CMK (cell line): ENCODE measurements at regions not wholly inside any gene's neighbourhood (a gene's known extent, or its start where the extent isn't known, plus 50 kb on each side); places are given as distances from the start of the nearest gene placed in this dataset.

Source experiments
- DNase-seq: peaks from one replicate; pipeline ENCODE4 v3.0.0-alpha.2; 2010; ENCODE audit warnings: low read depth

DNA sequence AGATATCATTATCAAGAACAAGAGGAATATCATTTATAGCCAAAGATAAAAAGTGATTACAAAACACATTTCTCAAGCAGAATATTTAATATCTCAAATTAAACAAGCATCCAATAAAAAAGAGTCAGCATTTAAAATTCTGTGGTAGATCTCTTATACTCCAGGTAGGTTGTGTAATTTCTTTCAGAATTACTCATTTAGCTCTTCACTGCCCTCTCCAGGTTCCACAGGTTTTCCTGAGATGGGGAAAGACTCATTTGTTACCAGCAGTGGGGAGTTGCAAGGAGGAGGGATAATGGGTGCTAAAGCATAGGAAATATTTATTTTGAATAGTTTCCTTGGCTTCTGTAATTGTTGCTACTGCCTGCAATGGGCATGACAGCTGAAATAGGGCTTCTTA lies 83.1 kb upstream of the RASGRP1 start:
- DNase-seq, result no peak

DNA sequence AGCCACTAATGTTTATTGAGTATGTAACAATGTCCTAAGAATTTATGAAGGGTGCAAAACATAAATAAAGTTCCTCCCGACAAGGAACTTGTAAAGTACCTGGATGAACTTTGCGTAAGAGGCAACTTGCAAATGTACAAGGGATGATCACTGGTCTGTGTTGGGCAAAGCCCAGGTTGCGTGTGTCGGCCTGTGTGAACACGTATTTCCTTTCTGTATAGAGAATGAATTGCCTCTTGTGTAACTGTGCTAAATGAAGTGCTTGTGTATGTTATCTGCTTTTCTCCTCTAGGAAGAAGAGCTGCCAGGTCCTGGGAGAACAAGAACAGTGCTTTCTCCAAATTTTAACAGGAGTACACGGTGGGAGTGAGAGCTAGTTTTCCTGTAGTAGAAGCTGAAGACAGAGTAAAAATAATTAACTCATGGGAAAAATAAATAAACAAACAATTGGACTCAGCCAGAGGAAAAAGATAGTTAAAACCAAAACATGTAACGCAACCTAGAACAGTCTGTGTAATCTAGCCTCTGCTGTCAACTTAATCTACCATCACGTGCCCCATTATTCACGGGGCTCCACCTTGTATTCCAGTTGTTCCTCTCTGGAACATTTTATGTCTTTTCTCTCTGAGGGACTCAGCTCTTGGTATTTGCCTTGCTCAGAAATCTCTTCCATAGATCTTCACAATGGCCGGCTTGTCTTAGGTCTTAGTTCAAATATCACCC lies 83.7 kb upstream of the RASGRP1 start:
- DNase-seq, result no peak

DNA sequence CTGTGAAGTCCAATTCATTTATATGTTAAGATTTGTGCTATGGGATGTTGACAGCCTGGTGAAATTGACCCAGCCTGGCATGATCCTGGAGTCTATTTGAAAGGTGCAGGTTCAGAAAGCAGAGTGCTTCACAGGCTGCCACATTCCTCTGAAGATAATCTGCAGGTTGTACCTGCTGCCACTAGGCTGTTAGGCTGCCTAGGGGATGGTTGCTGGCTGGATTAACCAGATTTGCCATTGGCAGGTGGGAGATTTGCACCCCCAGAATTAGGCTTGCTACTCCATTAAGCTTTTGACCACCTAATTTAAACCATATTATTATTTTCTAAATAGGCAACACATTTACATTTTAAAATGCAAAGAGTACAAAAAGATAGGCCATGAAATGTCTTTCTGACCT lies 85.8 kb upstream of the RASGRP1 start:
- no peak for DNase-seq

DNA sequence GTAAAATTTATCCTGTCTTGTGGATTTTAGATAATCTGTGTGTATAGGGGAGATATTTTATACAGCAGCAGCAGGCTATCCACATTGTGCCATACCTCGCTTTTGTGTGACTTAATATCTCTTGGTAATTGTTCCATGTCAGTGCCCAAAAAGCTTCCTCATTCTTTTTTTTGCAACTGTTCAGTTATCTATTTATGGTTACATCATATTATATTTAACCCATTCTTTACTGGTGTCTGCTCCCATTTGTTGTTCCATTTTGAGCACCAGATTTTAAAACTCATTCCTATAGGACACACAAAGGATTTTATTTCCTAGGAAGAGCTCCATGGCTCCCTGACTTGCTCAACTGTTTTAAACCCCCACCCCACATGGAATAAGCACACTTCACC lies 86.3 kb upstream of the RASGRP1 start:
- DNase-seq, result no peak

DNA sequence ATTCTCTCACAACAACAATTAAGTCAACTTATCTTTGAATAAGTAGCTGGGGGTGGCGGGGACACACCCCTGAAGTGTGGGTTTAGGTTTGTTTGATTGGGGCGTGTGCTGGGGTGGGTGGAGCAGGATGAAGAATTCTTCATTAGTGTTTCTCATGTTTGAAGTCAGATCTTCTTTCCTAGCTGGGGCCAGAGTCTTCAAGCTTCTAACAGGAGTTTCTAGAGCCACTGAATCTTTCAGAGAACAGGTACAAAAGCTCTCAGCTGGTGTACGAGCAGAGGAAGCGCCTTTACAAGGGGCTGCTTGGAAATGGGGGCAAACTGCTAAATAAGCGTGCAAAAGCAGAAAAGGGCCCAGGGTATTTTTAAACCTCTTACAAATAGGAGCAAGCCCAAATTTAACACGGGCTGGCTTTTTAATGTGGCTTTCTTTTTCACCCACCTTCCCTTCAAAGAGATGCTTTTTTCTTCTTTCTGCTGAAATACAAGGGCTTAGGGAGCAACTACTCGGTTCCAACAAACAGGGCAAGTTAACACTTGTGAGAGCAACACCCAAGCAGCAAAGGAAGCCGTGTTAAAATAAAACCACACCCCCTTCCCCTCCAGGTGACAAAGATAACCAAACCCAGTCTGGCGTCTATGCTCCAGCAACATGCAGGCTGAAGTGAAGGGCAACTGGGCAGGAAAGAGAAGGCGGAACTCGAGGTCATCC lies 86.9 kb upstream of the RASGRP1 start:
- DNase-seq, result no peak

DNA sequence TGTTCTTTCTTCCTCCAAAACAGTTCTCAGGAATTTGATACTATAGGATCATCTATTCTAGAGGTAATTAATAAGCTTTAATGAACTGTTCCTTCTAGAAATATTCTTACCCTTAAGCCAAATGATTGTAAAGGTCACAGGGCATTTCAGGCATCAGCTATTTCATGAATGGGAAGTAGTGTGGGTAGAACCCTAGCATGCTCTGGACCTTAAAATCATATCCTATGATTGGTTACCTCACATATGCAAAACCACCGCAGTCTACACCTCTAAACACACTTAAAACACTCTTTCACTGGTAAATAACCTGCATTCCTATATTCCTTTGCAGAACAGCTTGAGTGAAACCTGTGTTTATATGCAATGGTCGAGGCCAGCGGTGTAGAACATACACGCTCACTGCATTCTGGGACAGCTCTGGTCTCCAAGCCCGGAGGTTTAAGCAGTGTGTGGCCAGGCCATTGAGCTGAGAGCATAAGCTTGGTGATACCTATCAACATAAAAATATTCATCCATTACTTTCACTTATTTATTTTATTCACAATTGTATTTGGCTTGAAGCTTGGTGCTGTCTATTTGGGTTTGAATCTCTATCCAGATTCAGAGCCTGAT lies 87.7 kb upstream of the RASGRP1 start:
- DNase-seq, result no peak

DNA sequence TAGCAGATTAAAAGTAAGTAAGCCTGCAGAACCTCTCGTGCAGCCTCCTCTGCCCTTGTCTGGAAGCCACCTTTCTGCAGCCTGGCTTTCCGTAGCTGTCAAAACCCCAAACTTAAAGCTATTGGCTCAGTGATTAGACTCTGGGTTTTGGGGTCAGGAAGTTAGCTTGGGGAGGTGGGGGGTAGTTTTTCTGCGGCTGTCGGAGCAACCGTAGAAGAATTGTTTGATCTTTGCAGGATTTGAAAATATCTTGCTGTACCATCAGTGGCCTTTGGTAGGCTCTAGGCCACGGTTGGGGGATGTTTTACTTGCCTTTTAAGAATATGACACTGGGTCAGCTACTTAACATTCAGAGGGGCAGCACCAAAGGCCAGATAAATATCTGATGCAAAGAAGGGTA lies 88.4 kb upstream of the RASGRP1 start:
- no peak for DNase-seq

DNA sequence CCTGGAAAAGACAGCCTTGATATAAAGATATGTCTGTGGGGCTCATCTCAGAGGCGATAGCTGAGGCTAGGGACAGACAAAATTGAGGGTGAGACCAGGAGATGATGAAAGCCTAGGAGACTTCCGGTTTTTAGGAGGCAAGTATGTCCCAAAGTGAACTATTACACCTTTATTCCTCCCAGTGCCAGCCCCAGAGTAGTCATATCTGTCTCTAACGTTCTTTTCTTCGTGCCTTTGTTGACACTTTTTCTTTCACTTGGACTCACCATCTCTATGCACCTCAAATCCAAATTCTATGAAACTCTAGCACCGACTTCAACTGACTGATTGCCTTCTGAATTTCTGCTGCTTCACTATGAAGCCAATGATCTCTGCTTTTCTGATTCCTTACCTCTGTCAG lies 93.8 kb upstream of the RASGRP1 start:
- no peak for DNase-seq

DNA sequence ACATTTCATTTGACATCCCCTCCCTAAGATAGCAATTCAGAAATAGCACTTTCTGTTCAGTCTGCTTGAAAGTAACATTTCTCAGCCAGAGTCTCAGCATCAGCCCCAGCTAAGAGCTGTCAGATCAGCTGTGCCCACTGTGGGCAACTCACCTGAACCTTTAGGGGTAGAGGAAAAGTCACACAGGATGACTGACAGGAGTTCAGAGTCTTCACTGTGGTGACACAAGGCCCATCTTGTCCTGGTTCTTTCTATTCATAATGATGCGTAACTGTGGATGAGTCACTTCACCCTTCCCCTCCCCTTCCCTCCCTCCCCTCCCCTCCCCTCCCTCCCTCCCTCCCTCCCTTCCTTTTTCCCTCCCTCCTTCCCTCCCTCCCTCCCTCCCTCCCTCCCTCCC lies 96.1 kb upstream of the RASGRP1 start:
- DNase-seq, result no peak

DNA sequence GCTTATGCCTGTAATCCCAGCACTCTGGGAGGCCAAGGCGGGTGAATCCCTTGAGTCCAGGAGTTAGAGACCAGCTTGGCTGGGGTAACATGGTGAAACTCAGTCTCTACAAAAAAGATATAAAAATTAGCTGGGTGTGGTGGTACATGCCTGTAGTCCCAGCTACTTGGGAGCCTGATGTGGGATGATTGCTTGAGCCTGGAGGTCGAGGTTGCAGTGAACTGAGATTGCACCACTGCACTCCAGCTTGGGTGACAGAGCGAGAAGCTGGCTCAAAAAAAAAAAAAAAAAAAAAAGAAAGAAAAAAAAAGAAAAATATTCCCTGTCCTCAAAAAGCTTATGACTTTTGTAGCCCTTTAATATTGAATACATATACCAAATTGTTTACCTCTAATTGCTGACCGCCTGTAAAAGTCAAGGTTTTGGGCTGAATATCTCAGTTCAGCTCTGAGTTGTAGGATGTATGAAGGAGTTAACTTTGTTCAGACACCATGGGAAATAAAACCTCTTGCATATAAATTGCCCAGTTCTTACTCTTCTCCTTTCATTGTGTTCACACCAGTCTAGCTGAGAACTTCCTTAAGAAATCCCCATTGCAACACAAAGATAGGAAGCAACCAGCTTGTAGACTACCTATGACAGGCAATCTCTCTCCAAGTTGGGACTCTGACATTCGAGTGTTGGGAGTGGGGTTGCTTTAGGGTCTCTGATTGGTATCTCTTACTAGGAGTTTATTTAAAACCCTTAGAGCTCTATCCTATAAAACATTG lies 97.6 kb upstream of the RASGRP1 start:
- DNase-seq, result no peak

DNA sequence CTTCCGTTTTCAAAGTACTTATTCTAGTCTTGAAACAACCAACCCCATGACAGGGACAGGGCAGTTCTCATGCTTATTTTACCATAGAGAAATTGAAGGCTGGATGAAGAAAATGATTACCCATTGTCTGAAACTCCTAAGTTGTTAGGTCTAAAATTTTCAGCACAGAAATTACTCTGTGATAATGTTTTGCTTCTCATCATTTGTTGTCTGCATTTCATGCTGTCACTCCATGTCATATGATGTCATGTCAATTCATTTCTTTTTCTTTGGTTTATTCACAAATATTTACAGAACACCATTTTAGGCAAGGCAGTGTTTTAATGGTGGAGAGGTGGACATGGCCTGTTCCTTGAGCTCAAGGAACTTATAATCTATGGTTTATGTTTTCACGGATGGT lies 98.2 kb upstream of the RASGRP1 start:
- no peak for DNase-seq

DNA sequence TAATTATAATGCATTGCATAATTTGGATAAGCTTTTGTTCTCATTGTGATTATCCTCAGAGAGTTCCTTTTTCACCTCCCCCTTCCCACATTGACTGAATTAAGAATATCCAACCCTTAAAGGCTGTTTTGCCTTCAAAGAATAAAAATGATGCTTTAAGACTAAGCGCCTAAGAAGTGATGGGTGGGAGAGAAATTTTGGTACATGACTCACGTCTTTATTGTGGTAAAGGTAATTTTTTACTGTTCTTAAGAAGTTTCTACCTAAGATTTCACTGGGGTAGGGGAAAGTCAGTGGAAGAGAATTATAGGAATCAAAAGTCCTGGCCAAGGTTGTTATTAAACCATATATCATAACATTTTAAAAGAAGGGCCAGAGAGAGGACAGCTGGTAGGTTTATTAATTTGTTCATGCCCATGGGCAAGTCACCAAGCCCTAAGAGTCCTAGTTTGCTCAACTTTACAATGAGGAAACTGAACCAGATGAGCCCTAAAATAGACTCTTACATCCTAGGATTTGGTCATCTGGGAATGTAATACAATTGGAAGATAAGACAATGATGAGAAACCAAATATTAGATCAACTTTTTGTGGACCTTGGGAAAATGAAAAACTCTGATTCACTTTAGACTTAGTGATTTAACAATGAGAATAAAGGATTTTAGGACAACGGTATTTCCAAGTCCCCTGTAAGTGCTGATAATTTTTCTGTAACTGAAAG lies 101.1 kb upstream of the RASGRP1 start:
- no peak for DNase-seq

DNA sequence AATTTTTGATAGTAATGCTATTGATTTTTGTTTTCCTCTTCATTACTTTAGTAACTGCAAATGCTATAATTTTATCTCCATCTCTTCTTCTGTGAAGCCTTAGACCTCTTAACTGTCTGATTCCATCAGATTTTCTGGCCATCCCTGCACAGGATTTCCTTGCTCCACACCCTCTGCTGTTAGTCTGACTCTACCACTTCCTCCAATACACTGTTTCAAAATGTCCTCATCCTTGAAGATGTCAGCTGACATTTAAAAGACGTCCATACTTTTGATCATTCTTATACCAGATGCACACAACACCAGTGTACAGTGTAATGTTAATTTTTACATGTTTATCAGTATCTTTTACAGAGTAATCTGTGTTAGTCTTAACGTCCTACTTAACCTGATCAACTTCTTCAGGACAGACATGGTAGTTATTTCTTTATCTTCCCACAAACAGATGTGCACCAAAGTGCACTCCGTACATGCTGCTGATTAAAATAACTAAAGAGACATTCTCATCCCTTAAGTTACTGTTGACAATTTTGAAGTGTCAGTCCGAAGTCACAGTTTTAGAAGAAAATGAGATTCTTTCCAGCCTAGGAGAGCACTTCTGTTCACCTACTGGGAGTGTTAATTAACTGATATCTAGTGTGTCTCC lies 102.4 kb upstream of the RASGRP1 start:
- DNase-seq, result no peak

DNA sequence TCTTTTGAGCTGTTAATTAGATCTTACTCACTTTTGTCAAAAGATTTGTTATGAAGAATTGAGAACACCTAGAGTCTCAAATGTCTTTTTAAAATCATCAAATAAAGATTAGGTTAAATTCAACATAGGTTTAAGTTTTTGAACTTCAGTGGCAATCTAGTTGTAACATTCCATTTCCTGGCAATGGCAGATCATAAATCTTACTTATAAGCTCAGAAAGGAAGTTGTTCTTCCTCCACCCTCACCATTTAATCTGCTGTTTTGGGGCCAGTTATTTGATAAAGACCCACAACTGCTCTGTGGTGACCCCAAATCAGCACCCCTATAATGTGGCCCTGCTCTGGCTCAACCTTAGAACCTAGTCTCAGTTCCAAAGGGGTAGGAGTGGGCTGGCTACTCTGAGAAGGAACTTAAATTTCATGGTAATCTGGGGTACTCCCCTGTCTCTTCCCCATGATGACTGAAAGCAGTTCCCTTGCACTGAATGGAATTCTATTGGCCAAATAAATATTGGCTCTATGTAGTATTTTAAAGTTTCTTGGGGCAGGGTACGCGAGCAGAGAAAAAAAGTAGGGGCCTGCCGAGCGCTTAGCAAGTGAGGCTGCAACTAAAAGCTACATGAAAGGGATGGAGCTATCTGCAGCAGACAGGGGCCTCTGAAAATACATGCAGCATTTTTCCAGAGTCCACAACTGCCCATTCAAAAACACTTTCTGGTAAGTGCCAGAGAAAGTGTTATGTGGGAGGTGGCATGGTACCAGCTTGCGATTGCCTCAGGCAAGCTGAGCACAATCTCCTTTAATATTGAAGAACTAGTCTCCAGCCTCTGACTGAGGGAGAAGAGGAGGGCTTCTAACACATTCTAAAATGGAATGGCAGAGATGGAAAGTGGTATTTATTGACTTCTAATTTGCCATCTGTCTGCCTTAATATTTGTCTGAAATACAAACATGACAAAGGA lies 103.6 kb upstream of the RASGRP1 start:
- DNase-seq, result no peak

DNA sequence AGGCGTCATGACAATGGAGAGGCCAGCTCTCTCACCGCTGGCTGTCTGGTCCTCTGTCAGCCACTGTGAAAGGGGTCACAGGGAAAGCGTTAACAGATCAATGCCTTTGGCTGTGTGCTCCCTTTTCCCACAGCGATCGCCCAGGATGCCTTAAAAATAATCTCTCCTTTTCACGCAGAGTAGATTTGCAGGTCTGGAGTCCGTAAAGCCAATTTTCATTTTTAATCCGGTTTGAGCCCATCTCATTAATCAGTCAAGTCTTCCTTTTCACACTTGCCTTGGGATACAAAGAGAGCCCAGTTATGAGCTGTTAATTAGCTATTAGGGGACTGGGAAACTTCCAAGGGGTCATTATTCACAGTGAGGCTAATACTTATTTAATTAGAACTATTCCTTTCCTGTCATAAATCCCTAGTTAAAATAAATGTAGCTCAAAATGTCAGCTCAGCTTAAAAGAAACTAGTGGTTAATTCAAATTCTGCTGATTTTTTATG lies 104.3 kb upstream of the RASGRP1 start:
- no peak for DNase-seq

DNA sequence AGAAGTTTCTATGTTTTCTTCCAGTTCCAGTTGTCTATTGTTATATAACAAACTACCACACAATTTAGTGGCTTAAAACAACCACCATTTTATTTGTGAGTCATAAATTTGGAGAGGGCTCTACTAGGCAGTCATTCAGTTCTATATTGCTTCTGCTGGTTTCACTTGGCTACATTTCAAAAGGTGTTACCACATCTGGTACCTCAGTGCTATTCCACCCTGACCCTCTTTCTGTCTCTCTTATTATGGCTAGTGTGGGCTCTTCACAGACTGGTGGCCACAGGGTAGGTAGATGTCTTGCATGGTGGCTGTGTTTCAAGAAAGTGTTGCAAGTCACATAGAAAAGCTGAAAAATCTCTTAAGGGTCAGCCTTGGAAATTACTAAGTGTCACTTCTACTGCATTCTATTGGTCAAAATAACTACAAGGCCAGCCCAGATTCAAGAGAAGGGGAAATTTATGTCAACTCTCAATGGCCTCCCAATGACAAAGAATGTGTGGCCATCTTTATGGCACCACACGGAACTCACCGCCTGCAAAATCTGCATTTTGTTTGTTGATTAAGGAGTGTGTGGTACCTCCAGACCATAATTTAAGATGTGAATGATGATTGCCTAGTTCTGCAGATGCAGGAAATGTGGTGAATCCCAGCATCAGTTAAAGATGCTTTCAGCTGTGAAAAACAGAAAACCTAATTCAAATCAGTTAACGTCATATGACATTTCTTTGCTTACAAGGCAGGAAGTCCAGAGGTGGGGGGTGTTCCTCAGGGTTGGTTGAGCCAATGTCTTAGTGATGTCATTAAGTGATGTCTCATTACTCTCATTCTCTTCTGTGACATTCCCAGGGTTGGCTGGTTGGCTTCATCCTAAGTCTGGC lies 105.8 kb upstream of the RASGRP1 start:
- DNase-seq, result no peak

DNA sequence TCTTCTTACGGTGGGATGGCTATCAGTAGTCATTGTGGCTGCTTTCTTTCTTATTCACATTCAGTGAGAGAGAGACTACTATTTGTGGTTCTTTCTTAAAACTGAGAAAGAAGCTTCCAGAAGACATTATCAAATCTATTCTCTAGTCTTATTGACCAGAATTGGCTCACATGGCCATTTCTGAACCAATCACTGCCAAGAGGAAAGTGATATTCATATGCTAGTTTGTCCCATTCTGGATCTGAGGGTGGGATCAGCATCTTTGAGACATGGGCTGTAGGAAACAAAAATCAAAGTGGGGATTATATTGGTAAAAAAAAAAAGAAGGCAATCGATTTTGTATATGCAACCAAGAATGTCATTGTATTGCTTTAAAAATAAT lies 106.4 kb upstream of the RASGRP1 start:
- no peak for DNase-seq

DNA sequence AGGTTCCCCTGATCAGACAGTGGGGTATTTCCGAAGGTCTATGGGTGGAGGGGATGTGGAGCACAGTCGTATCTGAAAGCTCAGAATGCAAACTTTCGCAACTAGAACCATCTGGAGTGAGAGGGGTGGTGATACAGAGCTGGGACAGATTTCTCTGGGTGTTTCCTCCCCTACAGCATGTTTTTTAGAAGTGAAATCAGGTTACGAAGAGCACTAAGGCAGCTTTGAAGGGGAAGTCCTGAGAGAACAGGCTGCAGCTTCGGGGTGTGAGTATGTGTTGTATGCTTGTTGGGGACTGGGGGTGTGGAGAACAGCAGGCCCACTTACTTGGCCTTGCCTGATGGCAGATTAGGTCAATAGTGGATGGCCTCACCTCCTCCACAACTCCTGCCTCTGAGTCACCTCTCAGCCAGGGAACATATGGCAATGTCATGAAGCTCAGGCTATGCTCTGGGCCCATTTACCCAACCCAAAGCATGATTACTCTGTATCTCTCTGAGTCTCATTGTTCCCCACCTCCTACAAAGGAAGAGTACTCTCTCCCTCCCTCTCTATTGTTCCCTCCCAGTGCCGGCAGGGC lies 107.2 kb upstream of the RASGRP1 start:
- no peak for DNase-seq

DNA sequence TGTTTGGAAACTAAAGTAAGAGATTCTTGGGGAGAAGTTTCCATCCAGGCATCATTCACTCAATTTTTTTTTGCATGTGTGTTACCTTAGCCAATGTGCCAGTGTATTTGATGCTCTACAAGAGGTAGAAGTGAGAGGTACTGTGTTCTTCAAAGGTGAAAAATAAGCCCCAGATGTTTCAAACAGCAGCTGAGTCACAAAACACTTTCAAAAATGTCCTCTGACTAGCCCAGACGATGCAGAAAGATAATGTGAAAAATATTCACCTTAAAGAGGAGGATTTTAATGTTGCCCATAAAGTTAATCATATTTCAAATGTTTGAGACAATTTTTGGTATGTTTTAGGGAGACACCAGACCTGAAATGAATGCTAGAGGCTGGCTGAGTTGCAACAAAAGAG lies 107.7 kb upstream of the RASGRP1 start:
- no peak for DNase-seq
